H1 (cell line): ENCODE measurements at regions not wholly inside any gene's neighbourhood (a gene's known extent, or its start where the extent isn't known, plus 50 kb on each side); places are given as distances from the start of the nearest gene placed in this dataset.

Source experiments
- CTCF ChIA-PET: fragments of 300-600 bp; sonication (Branson Sonifier 250); formaldehyde crosslinking; loops from one replicate; lab custom pipeline; 2021; ENCODE audit not compliant: partially characterized antibody; lab: Charles Lee
- POLR2A ChIA-PET: fragments of 300-600 bp; sonication (Branson Sonifier 250); formaldehyde crosslinking; loops from one replicate; lab custom pipeline; 2021; ENCODE audit warnings: inconsistent platforms; ENCODE audit not compliant: partially characterized antibody; lab: Charles Lee
- DNase-seq, 2 experiments: peaks; one replicate each; pipeline versions ENCODE4 v3.0.0 to v3.0.0-alpha.2; 2010 to 2022; ENCODE audit warnings: low spot score in 2 of 2, low read depth in 1 of 2, mixed read lengths in 1 of 2
- FAIRE-seq: peaks from 2 replicates; lab custom pipeline; 2011; peaks lifted over from hg19 to GRCh38; lab: Jason Lieb, UNC
- H2AFZ ChIP-seq: 2 replicates; pipeline ENCODE4 v1.8.1; 2012; ENCODE audit warnings: low read length, inconsistent platforms
- H2AK5ac ChIP-seq: 2 replicates; pipeline ENCODE4 v1.6.1; 2013; ENCODE audit warnings: low read depth, low read length
- H2BK120ac ChIP-seq: replicated peaks from 2 replicates; pipeline ENCODE3; 2013; ENCODE audit warnings: low read depth, low read length, inconsistent platforms
- H2BK12ac ChIP-seq: 2 replicates; pipeline ENCODE4 v1.6.1; 2013; ENCODE audit warnings: low read depth, low read length
- H2BK15ac ChIP-seq: 2 replicates; pipeline ENCODE4 v1.6.1; 2013; ENCODE audit warnings: low read length
- H2BK20ac ChIP-seq: 2 replicates; pipeline ENCODE4 v1.6.1; 2013; ENCODE audit warnings: low read length
- H2BK5ac ChIP-seq: 2 replicates; pipeline ENCODE4 v1.6.1; 2013; ENCODE audit warnings: low read depth, low read length
- H3K14ac ChIP-seq: 2 replicates; pipeline ENCODE4 v1.6.1; 2013; ENCODE audit warnings: inconsistent platforms; ENCODE audit not compliant: insufficient read length
- H3K18ac ChIP-seq: 2 replicates; pipeline ENCODE4 v1.6.1; 2013; ENCODE audit warnings: low read length; ENCODE audit errors: extremely low read depth
- H3K23ac ChIP-seq: 2 replicates; pipeline ENCODE4 v1.6.1; 2013; ENCODE audit warnings: inconsistent platforms; ENCODE audit not compliant: insufficient read length
- H3K23me2 ChIP-seq: 2 replicates; pipeline ENCODE4 v1.6.1; 2013; ENCODE audit warnings: low read depth, low read length
- H3K27ac ChIP-seq: 2 replicates; pipeline ENCODE4 v1.6.1; 2011; ENCODE audit warnings: low read depth, low read length, inconsistent platforms
- H3K27me3 ChIP-seq, 4 experiments: replicated peaks in 1 of 4; 1 replicate in 1 of 4; 2 replicates in 3 of 4; pipeline versions ENCODE4 v1.6.1 to v1.8.1; 2011 to 2013; ENCODE audit warnings: low read length in 3 of 4, mild to moderate bottlenecking in 3 of 4, inconsistent platforms in 2 of 4, mixed read lengths in 2 of 4, moderate library complexity in 1 of 4; ENCODE audit not compliant: control insufficient read depth in 3 of 4, insufficient read depth in 3 of 4; ENCODE audit errors: extremely low read depth in 1 of 4
- H3K36me3 ChIP-seq, 4 experiments: 2 replicates each; pipeline versions ENCODE4 v1.6.1 to v1.8.1; 2011 to 2013; ENCODE audit warnings: mild to moderate bottlenecking in 4 of 4, low read length in 3 of 4, moderate library complexity in 2 of 4, control low read depth in 1 of 4, inconsistent platforms in 1 of 4; ENCODE audit not compliant: insufficient read depth in 4 of 4, control insufficient read depth in 2 of 4
- H3K4ac ChIP-seq: replicated peaks from 2 replicates; pipeline ENCODE3; 2013; ENCODE audit warnings: low read length, low read depth, mixed read lengths, inconsistent platforms; ENCODE audit not compliant: insufficient read length
- H3K4me1 ChIP-seq, 4 experiments: replicated peaks in 1 of 4; 1 replicate in 1 of 4; 2 replicates in 3 of 4; pipeline versions ENCODE4 v1.6.1 to v1.8.1; 2011 to 2013; ENCODE audit warnings: low read length in 3 of 4, inconsistent platforms in 2 of 4, mixed read lengths in 1 of 4; ENCODE audit not compliant: insufficient read depth in 4 of 4, control insufficient read depth in 3 of 4
- H3K4me2 ChIP-seq, 2 experiments: 2 replicates each; pipeline versions ENCODE4 v1.6.1 to v1.8.1; 2011 to 2013; ENCODE audit warnings: low read depth in 2 of 2, low read length in 2 of 2, control low read depth in 1 of 2, inconsistent platforms in 1 of 2, mild to moderate bottlenecking in 1 of 2; ENCODE audit not compliant: insufficient read depth in 1 of 2
- H3K4me3 ChIP-seq, 4 experiments: fragments of 200-600, 300-600 bp in 1 of 4; sonication (generic), shearing (Covaris generic), sonication (Bioruptor Twin) in 1 of 4; 2 replicates each; pipeline versions ENCODE4 v1.5.1 to v1.8.1; 2011 to 2016; ENCODE audit warnings: low read length in 4 of 4, low read depth in 3 of 4, control low read depth in 2 of 4, inconsistent platforms in 2 of 4, mild to moderate bottlenecking in 2 of 4, mixed read lengths in 1 of 4, moderate library complexity in 1 of 4; ENCODE audit not compliant: insufficient read depth in 2 of 4; ENCODE audit errors: extremely low read depth in 1 of 4
- H3K56ac ChIP-seq: replicated peaks from 2 replicates; pipeline ENCODE3; 2013; ENCODE audit warnings: low read depth, mild to moderate bottlenecking, mixed read lengths, low read length, inconsistent platforms; ENCODE audit not compliant: insufficient read length
- H3K79me1 ChIP-seq: 2 replicates; pipeline ENCODE4 v1.6.1; 2013; ENCODE audit warnings: low read depth, low read length, control low read depth
- H3K79me2 ChIP-seq, 2 experiments: 2 replicates each; pipeline versions ENCODE4 v1.6.1 to v1.8.1; 2012 to 2013; ENCODE audit warnings: low read length in 2 of 2, mild to moderate bottlenecking in 2 of 2, inconsistent platforms in 1 of 2; ENCODE audit not compliant: insufficient read depth in 2 of 2, control insufficient read depth in 1 of 2
- H3K9ac ChIP-seq, 4 experiments: replicated peaks in 1 of 4; 1 replicate in 1 of 4; 2 replicates in 3 of 4; pipeline versions ENCODE4 v1.6.1 to v1.8.1; 2011 to 2013; ENCODE audit warnings: low read depth in 3 of 4, low read length in 3 of 4, control low read depth in 2 of 4, mild to moderate bottlenecking in 2 of 4, moderate library complexity in 2 of 4, inconsistent platforms in 1 of 4; ENCODE audit errors: extremely low read depth in 1 of 4
- H3K9me3 ChIP-seq, 2 experiments: 2 replicates each; pipeline versions ENCODE4 v1.6.1 to v1.8.1; 2012 to 2013; ENCODE audit warnings: mild to moderate bottlenecking in 2 of 2, moderate library complexity in 2 of 2, control low read depth in 1 of 2, inconsistent platforms in 1 of 2, low read depth in 1 of 2, low read length in 1 of 2, mixed read lengths in 1 of 2; ENCODE audit not compliant: insufficient read depth in 2 of 2
- H4K20me1 ChIP-seq, 2 experiments: replicated peaks in 1 of 2; 2 replicates each; pipeline versions ENCODE3 to v1.8.1; 2011 to 2013; ENCODE audit warnings: inconsistent platforms in 2 of 2, low read length in 2 of 2, mild to moderate bottlenecking in 1 of 2; ENCODE audit not compliant: insufficient read depth in 2 of 2, control insufficient read depth in 1 of 2
- H4K5ac ChIP-seq: 2 replicates; pipeline ENCODE4 v1.6.1; 2013; ENCODE audit warnings: low read length, low read depth, mixed read lengths, inconsistent platforms; ENCODE audit not compliant: insufficient read length
- H4K8ac ChIP-seq: 2 replicates; pipeline ENCODE4 v1.8.0; 2013; ENCODE audit warnings: mild to moderate bottlenecking, moderate library complexity, low read length, inconsistent platforms; ENCODE audit not compliant: insufficient read depth; ENCODE audit errors: extremely low read depth
- H4K91ac ChIP-seq: replicated peaks from 2 replicates; pipeline ENCODE3; 2013; ENCODE audit warnings: low read length, mixed read lengths, inconsistent platforms; ENCODE audit not compliant: insufficient read length
- KDM5A ChIP-seq: fragments of 200-600 bp; IDR thresholded peaks from 2 replicates; pipeline ENCODE4 v1.7.1; 2012; ENCODE audit warnings: mild to moderate bottlenecking, low read length, inconsistent platforms, mixed read lengths
- RBBP5 ChIP-seq: IDR thresholded peaks from 2 replicates; pipeline ENCODE4 v1.7.1; 2012; ENCODE audit warnings: low read depth, mild to moderate bottlenecking, inconsistent platforms, low read length, moderate library complexity, borderline replicate concordance
- SIX5 ChIP-seq: IDR thresholded peaks from 2 replicates; pipeline ENCODE4 v1.6.1; 2011; ENCODE audit warnings: mild to moderate bottlenecking, low read depth, low read length
- WGBS, 2 experiments: shearing (Covaris generic) in 1 of 2; methylation state at CpG; one replicate each; pipeline versions ENCODE4 v1.1.6 to v1.1.7; 2013 to 2015; ENCODE audit warnings: low lambda C conversion rate in 2 of 2, mixed read lengths in 2 of 2, inconsistent platforms in 1 of 2, low coverage in 1 of 2, missing lambda C conversion rate in 1 of 2; ENCODE audit not compliant: insufficient replicate concordance in 2 of 2, insufficient coverage in 1 of 2, insufficient read length in 1 of 2; ENCODE audit errors: extremely low coverage in 1 of 2, missing lambda C conversion rate in 1 of 2; 5-methylcytosine and 5-hydroxymethylcytosine counted together

DNA sequence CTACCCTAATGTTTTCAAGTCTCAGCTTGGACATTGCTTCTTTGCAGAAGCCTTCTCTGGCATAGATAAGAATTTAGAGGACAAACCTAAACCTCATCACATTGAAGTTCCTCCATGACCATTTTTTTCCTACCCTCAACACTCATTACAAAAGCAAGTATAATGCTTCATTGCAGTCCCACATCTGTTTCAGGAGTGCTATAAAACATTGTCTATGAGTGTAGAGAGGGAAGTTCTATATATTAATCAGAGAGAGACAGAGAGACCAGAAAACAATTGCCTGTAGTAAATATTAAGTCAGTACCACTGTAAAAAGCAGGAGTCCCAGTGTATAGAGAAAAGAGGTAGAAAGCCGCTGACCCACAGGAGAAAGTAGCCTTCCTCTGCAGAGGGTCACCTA, 149.7 kb downstream of the PRELID2 start:
- ChIA-PET CTCF (interaction anchor here (0.7 to 8.1 kb wide), 7 partner anchors 9 to 368 kb away, joined by 3 to 100 read pairs (median 3); no protein-coding TSS in a partner anchor), POLR2A (no interaction called here)
- Histone ChIP-seq H3K9me3 (no peaks in the 10 kb centered on the region), H3K4me2 (no peak overlapping the region), H4K91ac (no peak overlapping the region), H3K23me2 (no peaks in the 10 kb centered on the region), H4K20me1 (no peaks in the 10 kb centered on the region), H2BK20ac (no peak overlapping the region), H3K4me1 (no peaks in the 10 kb centered on the region), H3K27ac (no peak overlapping the region), H2AK5ac (no peak overlapping the region), H4K8ac (no peak overlapping the region), H3K4ac (no peak overlapping the region), H3K4me3 (no peak overlapping the region), H2AFZ (no peak overlapping the region), H3K18ac (no peak overlapping the region), H3K14ac (no peak overlapping the region), H3K9ac (no peak overlapping the region), H2BK5ac (no peak overlapping the region), H4K5ac (no peak overlapping the region), H3K56ac (no peak overlapping the region), H3K79me1 (no peaks in the 10 kb centered on the region), H2BK15ac (no peak overlapping the region), H3K36me3 (no peaks in the 10 kb centered on the region), H2BK12ac (no peak overlapping the region), H3K27me3 (no peaks in the 10 kb centered on the region), H3K23ac (no peak overlapping the region), H3K79me2 (no peaks in the 10 kb centered on the region), H2BK120ac (no peak overlapping the region)
- 100% methylated on average over 1 of the region's 1 CpG; no CpG with 5 or more reads in 1 of the 2 experiments for WGBS, 2 experiments
- DNase-seq, result no peak
- TF ChIP-seq KDM5A, result no peak
- no peak for TF ChIP-seq RBBP5
- no peak for TF ChIP-seq SIX5
- no peak for FAIRE-seq
